DMS 273 (cell line): ENCODE measurements at regions not wholly inside any gene's neighbourhood (a gene's known extent, or its start where the extent isn't known, plus 50 kb on each side); places are given as distances from the start of the nearest gene placed in this dataset.
A peak's percentile ranks its signal among the peaks of the same experiment; 100 is the strongest.

Experiments used
- DNase-seq: peaks from one replicate; lab custom pipeline; 2025; ENCODE audit not compliant: unreplicated experiment; lab: John Stamatoyannopoulos, UW

DNA sequence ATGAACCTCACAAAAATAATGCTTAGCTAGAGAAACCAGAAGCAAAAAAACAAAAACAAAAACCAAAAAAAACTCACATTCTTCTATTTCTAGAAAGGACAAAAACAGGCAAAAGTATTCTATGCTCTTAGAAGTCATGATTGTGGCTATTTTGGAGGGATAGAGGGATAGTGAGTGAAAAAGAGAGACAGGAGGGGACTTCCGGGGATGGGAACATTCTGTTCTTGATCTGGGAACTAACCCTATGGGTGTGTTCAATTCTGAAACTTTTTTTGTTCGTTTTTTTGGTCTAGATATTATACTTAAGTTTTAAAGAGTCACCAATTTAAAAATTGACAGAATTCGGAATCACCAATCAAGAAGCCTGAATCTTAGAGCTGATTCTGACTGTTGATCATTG, 120.0 kb upstream of the TPM1 start:
- no peak for DNase-seq

DNA sequence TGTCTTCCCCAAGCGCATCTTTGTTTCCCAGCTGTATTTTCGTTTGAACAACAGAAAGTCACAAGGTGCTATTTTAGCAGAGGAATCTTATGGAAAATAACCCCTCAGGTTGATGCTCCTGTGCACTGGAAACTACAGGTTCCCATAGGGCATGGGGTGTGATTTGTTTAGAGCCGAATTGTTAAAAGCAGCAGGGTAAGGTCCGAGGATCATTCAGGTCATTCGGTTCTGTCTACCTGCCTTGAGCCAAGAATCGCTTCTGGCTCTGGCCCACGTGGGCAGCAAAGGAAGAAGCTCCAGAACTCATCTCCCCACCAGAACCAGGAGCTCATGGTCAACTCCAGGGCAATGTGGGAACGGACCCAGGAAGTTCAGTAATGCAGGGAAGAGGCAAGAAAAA, 116.7 kb upstream of the TPM1 start:
- no peak for DNase-seq

DNA sequence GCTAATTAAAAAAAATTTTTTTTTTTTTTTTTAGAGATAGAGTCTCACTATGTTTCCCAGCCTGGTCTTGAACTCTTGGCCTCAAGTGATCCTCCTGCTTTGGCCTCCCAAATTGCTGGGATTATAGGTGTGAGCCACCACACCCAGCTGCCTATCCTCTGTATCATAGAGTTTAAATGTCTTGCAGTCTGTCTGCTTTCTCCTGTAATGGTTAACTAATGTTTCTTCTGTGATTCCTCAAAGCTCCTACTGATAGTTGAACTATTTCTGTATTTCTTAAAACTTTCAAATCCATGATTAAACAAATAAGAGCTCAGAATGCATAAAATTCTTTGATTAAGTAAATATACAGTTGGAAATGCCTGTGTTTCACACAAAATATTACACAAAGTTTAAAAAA, 115.4 kb upstream of the TPM1 start:
- DNase-seq = no peak

DNA sequence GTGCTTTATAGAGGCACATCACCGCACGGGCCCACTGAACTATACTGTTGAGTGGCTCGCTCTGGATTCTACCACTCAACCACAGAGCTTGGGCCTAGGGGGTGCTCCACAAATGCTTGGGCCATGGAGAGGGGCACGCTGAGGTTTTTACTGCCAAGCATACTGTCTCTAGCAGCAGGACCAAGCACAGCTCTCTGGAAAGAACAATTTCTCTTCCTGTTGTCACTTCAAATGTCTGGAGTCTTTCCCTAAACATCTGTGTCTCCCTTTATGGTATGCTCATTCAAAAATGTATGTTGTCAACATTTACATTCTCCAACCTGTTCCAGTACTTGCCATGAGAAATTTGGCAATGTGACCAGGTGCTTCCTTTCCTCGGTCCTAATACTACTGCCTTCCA, 114.7 kb upstream of the TPM1 start:
- no peak for DNase-seq

DNA sequence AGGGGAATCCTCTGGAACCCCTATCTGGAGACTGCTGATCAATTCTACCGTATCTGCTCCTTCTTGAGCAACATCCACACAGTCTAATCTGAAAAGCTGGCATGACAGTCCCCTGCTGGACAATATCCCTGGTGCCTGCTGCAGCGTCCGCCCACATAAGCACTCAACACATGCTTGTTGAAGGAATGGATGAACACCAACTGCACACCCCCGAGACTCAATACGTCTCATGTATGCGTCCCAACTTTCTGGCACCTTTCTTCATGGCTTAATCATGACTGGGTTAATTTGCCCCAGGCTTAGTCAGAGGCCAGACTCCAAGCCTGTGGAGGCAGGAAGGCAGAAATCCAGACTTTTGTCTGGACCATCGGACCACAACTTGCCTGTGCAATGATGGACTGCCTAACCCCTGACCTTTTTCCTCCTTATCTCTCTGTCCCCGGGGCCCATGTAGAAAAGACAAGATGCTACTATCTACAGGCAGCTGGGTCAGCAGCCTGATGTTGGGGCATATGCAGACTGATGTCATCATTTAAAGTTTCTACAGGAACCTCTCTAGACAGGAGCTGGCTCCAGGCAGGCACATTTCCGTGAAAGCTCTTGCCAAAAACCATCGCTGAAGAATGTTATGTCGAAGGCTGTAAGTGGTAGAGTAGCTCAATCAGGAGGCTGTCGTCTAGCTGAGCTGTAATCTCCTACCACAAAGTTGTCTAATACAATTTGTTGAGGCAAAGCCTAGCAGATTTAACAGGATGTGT, 114.1 kb upstream of the TPM1 start:
- DNase-seq = peak; percentile 13

DNA sequence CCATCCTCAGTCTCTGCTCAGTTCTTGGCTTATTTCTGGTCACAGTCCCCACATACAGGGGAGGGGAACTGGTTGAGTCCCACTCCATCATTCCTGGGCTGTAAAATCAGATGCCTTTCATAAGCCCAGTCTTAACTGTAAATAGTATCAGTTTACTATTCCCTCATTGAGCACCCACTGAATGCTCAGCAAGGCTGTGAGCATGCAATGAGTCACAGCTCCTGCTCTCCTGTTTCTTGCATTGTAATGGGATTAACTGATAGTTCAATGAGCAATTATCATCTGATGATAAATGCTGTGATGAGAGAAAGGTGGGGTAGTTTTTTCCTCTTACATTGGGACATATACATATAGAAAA, 113.6 kb upstream of the TPM1 start:
- no peak for DNase-seq

DNA sequence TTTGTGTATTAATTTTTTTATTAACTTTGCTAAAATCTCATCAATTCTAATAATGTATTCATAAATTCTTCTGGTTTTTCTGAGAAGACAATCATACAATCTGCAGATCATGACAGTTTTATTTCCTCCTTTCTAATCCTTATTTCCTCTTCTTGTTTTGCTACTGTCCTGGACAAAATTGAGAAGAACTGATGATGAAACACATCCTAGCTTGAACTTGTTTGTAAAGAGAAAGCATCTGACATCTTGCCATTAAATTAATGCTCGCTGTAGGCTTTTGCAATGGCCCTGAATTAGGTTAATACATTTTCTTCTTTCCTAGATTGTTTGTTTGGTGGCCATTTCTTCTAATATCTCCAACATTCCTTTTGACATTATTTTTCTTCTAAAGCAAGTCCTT, 110.9 kb upstream of the TPM1 start:
- DNase-seq = no peak

DNA sequence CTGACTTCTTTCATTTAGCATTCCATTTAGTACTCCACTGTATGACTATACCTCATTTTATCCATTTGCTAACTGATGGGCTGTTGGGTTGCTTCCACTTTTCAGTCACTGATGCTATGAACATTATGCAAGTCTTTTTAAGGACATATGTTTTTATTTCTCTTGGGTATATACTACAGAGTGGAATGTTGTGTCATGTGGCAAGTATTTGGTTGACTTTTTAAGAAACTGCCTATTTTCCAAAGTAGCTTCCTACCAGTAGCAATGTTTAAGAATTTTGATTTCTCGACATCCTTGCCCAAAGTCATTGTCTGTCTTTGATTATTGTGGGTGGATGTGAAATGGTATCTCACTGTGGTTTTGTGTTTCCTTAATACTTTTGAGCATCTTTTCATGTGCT, 110.1 kb upstream of the TPM1 start:
- DNase-seq = no peak

DNA sequence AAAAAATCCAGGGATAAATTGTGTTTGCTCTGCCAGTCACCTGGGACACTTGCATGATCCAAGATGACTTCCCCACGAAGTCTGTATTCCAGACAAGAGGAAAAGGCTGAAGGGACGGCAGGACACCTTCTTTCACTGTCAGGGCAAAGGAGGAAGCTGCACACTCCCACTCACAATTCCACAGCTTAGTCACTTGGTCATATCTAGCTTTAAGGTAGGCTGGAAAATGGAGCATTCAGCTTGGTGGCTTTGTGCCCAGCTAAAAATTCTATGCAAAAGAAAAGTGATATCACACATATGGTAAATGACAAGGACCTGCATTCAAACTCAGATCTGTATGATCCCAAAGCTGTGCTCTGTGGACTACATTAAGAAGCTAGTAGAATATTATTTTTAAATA, 109.2 kb upstream of the TPM1 start:
- DNase-seq = no peak

DNA sequence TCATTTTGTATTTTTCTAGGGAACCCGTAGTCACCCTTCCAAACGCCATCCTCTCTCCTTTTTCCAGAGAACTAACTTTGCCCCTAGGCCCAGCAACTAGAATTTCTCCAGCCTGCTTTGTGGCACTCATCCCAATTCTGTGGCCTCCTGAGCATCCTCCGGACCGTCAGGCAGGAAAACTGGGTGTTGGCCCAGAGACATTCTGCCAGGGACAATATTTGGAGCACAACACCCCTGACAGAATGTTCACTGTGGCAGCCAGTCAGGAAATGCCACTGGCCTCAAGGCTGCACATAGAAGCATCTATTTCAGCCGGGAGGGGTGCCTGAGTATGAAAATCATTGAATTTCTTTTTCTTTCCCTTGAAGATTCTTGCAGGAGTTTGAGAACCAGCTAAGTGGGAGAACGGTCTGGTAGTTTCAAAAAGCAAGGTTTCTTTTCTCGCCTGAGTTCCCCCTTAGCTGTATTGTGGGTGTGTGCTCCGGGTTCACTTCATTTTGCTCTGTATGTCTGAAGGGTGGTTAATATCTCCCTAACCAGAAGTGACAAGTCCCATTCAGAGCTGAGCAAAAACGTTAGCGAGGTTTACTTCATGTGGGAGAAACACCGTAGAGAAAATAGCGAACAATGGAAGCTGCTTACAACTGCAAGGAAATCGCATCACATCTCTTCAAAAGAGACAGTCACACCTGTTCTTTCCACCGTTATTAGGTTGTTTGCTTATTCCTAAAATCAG, 108.1 kb upstream of the TPM1 start:
- DNase-seq = no peak

DNA sequence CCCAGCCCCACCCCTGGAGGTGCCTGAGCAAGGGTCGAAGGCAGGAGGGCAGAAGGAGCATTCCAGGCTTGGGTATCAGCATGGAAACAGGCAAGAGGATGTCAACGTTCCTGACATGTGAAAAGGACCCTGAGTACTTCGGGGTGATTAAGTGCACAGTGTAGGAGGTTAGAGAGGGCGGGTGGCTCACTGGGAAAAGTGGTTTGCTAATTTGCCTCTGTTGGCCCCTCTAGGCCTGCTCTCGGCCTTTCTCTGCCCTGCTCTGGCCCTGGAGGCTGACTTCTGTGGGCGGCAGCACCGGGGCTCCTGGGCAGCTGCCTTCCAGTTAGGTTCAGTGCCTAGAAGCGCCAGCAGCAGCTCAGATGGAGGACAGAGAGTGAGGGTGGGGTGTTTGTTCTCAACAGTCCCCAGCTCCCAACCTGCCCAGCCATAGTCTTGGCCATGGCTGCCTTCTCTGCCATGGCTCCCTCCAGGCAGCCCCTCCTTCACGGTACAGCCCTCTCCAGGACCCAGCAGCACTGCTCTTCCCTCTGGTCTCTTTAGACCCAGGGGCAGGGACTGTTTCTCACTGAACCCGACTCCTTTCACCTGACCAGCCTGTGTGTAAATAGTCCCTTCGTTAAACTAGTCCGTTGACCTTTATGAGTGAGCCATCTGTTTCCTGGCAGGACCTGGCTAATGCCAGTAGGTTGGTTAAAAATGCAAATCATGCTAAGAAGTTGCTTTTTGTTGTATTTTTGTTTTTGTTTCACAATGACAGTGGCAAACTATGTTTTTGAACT, 107.1 kb upstream of the TPM1 start:
- no peak for DNase-seq

DNA sequence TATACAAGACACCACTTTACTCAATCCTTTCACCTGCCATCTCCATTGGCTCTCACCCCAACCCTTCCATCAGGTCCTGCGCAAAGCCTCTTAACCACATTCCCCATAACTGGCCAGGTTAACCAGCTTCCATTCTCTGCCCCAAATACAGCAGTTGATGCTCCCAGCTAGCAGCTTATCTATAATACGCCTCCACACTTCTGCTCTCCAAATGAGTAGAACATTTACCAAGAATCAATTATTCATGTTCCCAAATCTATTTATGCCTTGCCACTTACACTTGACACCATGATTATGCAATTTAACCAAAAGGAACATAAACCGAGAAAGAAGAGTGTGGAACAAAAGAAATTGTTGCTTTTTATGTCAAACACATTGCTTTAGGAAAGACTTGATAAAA, 103.7 kb upstream of the TPM1 start:
- no peak for DNase-seq

DNA sequence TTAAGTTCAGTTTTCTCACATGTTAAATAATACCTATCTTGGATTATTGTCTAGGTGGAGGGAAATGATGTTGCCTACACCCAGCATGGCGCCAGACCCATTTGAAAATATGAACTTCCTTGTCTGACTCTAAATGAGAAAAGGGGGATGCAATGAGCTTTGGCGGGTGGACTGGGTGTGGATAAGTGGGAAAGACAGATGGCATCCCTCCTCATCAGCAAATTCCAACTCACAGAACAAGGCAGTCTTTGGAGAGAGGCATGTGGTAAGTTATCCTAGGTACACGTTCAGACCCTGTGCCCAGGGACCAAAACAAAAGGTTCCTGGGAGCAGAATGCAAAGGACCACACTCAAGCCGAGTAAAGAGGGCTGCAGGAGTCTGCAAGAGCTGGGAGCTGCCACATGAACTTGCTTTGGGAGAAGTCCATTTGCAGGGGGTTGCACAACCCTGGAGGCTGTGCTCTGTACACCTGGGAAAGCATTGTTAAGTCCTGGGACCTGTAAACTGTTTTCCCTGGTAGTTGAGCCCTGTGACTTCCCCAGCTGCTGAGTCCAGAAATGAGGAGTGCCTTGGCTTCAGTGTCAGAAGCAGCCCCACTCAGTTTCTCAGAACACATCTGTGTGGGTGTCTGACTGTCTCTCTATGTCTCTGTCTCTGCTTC, 102.3 kb upstream of the TPM1 start:
- DNase-seq = peak; percentile 11

DNA sequence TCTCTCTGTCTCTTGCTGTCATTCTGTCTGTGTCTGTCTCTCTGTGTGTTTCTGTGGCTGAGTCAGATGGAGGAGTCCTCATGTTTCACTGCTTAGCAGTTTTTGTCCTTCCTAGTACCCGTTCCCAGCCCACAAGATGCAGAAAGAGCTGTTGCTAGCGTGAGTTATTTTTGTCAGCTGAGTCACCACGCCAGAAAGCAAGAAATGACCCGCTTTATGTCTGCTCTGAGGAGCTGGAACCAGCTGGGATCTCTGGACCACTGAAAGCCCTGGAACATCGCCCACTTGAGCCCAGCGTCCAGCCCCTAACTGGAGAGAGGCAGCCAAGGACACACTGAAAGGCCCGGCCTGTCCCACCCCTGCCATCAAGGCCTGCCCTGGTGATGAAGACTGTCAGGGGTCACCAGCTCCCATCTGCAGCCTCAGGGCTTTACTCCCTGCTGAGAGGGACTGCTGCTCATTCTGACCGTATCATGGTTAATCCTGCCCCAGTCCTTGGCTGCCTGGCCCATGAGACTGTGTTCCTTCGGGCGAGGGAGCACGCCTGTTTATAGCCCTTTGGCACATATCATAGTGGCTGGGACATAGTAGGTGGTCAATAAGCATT, 101.7 kb upstream of the TPM1 start:
- peak; percentile 15 for DNase-seq

DNA sequence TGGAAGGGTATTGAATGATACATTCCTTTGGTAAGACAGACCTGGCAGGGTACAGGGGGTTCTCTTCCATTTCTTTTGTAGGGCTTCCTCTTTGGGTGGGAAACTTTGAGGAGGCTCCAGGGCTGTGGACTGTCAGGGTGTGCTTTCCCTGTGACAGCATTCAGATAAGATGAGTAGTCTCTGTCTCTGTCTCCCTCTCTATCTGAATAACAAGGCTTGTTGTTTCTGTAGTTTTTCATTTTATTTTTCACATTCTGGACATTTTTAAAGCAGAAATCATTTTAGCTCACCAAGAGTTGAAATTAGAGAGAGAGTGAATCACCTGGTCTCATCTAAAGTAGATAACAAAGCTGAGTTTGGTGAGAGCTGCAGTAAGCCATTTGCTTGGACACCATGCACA, 100.8 kb upstream of the TPM1 start:
- no peak for DNase-seq

DNA sequence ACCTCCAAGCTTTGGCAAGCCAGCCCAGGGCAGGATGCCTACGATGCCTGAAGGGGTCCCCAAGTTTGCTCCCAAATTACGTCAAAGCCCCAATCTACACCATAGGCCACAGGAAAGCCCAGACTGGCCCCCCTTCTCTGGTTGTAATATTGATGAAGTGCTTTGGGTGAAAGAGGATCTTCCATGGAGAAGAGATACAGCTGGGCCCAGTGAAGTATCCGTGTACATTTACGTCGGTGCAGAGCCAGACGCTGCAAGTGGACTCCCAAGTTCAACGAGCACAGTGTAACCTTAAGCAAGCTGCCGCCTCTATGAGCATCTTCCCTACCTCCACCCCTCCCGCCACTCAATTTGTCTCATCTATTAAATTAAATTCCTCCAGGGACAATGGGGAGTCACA, 100.1 kb upstream of the TPM1 start:
- DNase-seq = no peak

DNA sequence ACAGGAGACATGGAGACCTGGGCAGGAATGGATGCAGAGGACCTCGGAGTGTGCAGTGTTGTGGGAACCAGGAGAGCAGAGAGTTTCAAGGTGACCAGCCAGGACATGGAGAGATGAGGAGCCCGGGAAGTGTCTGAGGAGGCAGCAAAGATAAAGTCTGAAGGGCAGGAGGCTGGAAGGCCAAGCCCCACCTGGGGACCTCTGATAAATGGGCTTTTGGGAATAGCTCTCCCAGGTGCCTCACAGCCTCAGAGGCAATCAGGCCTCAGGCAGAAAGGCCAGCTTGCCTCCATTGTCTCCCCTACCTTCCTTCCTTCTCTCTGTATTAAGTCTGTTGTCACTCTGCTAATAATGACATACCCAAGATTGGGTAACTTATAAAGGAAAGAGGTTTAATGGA, 97.5 kb upstream of the TPM1 start:
- DNase-seq = no peak

DNA sequence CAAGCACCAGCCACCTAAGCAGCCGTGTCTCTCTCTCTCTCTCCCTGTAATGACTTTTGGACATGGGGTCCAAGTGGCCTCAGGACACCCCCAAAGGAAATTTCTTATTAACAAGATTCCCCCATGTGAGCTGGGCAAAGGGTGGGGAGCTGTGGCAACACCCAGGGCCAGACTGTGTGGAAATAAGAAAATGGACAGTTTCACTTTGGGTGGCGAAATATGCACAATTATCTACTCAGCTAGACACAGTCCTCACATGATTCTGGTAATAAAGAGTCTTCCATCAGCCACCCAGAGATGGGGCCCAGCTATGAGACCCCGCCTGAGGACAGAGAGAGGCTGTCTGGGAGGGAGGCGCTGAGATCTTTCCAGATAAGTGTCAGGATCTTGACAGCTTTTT, 96.8 kb upstream of the TPM1 start:
- no peak for DNase-seq

DNA sequence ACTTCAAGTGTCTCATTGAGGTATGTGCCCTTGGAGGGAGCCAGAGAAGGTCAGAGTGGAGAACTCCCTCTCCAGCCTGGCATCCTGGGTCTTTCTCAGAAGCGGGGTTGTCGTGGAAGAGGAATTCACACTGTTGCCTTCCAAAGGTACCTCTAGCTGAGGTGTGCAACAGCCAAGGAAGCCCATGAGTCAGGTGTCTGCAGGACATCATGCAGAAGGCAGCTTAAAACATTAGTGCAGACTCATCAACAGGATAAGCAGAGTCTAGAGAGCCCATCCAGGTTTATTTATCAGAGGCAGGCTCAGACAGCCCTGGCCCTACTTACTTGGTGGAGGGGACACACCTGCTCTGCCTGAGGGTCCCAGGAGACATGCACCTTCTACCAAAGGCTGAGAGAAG, 95.6 kb upstream of the TPM1 start:
- no peak for DNase-seq

DNA sequence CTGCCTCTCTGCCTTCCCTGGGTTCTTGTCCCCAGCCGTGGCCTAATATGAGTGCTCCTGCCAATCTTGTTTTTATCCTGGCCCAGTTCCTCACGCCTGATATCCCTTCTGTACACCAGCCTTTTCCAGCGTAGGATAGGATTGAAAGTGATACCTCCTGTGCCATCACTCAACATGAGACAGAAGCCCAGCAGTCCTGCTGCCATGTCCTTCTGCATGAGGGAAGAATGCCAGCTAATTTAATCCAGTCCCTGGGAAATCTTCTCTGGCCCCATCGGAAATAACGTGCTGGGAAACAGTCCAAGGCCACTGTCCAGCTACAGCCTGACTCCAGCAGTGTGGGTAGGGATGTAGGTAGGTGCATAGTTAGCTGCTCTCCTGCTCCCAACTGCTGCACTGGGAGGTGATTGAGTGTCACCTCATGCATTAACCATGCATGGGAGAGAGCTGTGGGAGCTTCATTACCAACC, 92.0 kb upstream of the TPM1 start:
- DNase-seq = peak; percentile 15

DNA sequence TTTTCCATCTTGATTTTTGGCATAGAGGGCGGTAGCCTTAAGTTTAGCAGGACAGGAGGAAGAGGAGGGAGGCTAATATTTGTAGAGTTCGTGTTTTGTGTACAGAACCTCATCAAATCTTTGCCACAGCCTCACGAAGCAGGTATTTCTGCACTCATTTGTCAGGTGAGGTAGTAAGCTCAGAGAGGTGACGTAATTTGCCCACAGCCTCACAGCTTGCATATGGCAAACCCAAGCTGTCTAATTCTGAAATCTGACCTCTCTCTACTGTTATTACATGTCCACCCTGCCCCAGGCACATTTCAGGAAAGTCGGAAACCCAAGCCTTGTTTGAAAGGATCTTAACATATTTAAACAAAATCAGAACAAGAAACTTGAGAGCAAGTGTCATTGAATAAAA, 91.1 kb upstream of the TPM1 start:
- DNase-seq = peak; percentile 32
